ENCODE measurements at regions not wholly inside any gene's neighbourhood (a gene's known extent, or its start where the extent isn't known, plus 50 kb on each side); places are given as distances from the start of the nearest gene placed in this dataset.
A peak's percentile ranks its signal among the peaks of the same experiment; 100 is the strongest.

- DNase-seq (ENCODE audit: low read depth): no peak
These were observed 146.8 kb downstream of the SMAD6 start for GRCh38 chr15:66848686-66849392.

- DNase-seq (ENCODE audit: low read depth): no peak
These were observed 147.3 kb downstream of the SMAD6 start for GRCh38 chr15:66849393-66849745.

- DNase-seq (ENCODE audit: low read depth): no peak
These were observed 147.7 kb downstream of the SMAD6 start for GRCh38 chr15:66849746-66850077.

GRCh38 chr15:66850078-66850991 is 148.3 kb downstream of the SMAD6 start:
- DNase-seq (ENCODE audit: low read depth): no peak

GRCh38 chr15:66850996-66851310 is 148.9 kb downstream of the SMAD6 start:
- DNase-seq (ENCODE audit: low read depth): no peak

- peak; percentile 65 for DNase-seq (ENCODE audit: low read depth)
These were observed 149.5 kb downstream of the SMAD6 start for GRCh38 chr15:66851311-66852063.

GRCh38 chr15:66852064-66852905 is 150.2 kb downstream of the SMAD6 start:
- no peak for DNase-seq (ENCODE audit: low read depth)

- DNase-seq (ENCODE audit: low read depth): no peak
These were observed 152.3 kb downstream of the SMAD6 start for GRCh38 chr15:66854012-66854965.

- DNase-seq (ENCODE audit: low read depth): no peak
These were observed 153.0 kb downstream of the SMAD6 start for GRCh38 chr15:66855041-66855440.

- DNase-seq (ENCODE audit: low read depth): no peak
These were observed 155.7 kb downstream of the SMAD6 start for GRCh38 chr15:66857694-66858093.

- DNase-seq (ENCODE audit: low read depth): no peak
These were observed 156.6 kb downstream of the SMAD6 start for GRCh38 chr15:66858423-66859207.

- no peak for DNase-seq (ENCODE audit: low read depth)
These were observed 157.7 kb downstream of the SMAD6 start for GRCh38 chr15:66859688-66860253.

GRCh38 chr15:66860844-66861243 is 158.8 kb downstream of the SMAD6 start:
- no peak for DNase-seq (ENCODE audit: low read depth)

GRCh38 chr15:66862111-66862939 is 160.3 kb downstream of the SMAD6 start:
- DNase-seq (ENCODE audit: low read depth): no peak

GRCh38 chr15:66862940-66863335 is 160.9 kb downstream of the SMAD6 start:
- peak; percentile 63 for DNase-seq (ENCODE audit: low read depth)

- DNase-seq (ENCODE audit: low read depth): no peak
These were observed 161.5 kb downstream of the SMAD6 start for GRCh38 chr15:66863390-66864085.

GRCh38 chr15:66864086-66864830 is 162.2 kb downstream of the SMAD6 start:
- no peak for DNase-seq (ENCODE audit: low read depth)

Data from activated T-cell treated with anti-CD3 and anti-CD28 coated beads for 1 hour (primary cell).